ENCODE measurements at regions not wholly inside any gene's neighbourhood (a gene's known extent, or its start where the extent isn't known, plus 50 kb on each side); places are given as distances from the start of the nearest gene placed in this dataset.

- TF ChIP-seq PPARA (CRISPR knock-in tag; IDR thresholded peaks at IDR 0.05; ENCODE audit: borderline replicate concordance): no peak
- no peak for TF ChIP-seq CREB5 (CRISPR knock-in tag; IDR thresholded peaks at IDR 0.05; ENCODE audit: low read depth)
- TF ChIP-seq OSR1 (CRISPR knock-in tag; IDR thresholded peaks at IDR 0.05): no peak
- no peak for TF ChIP-seq PATZ1 (CRISPR knock-in tag; IDR thresholded peaks at IDR 0.05; ENCODE audit: borderline replicate concordance)
- TF ChIP-seq ZNF565 (CRISPR knock-in tag; conservative IDR thresholded peaks at IDR 0.05; ENCODE audit: low read depth): no peak
- TF ChIP-seq ZFP30 (CRISPR knock-in tag; IDR thresholded peaks at IDR 0.05): no peak
- TF ChIP-seq CSRNP3 (CRISPR knock-in tag; IDR thresholded peaks at IDR 0.05): no peak
- no peak for TF ChIP-seq GLIS3 (CRISPR knock-in tag; IDR thresholded peaks at IDR 0.05)
- no peak for TF ChIP-seq ZNF8 (CRISPR knock-in tag; IDR thresholded peaks at IDR 0.05)
- no peak for TF ChIP-seq ARNTL (CRISPR knock-in tag; IDR thresholded peaks at IDR 0.05; ENCODE audit: borderline replicate concordance, low read depth)
Measured at GRCh38 chr6:163694072-163694471, 279.6 kb downstream of the QKI start.

Measured in SK-N-SH treated with all-trans-retinoic acid at 6 μM for 48 hours (cell line).